ENCODE measurements at regions not wholly inside any gene's neighbourhood (a gene's known extent, or its start where the extent isn't known, plus 50 kb on each side); places are given as distances from the start of the nearest gene placed in this dataset.

GRCh38 chr2:56806924-56807323, 623.1 kb downstream of the CCDC85A start:
- no peak for TF ChIP-seq CTCF (IDR thresholded peaks at IDR 0.05; ENCODE audit: extremely low read depth in 1 of 2, insufficient read depth in 1 of 2, low read depth in 1 of 2, low read length in 2 of 2)
- TF ChIP-seq POLR2A (IDR thresholded peaks at IDR 0.05; ENCODE audit: low read depth, low read length) = no peak

Data from endothelial cell of umbilical vein (primary cell).